ENCODE measurements at regions not wholly inside any gene's neighbourhood (a gene's known extent, or its start where the extent isn't known, plus 50 kb on each side); places are given as distances from the start of the nearest gene placed in this dataset.
A peak's percentile ranks its signal among the peaks of the same experiment; 100 is the strongest.
"Not testable (repeated sequence)": the region's sequence is repeated elsewhere in the genome, so short reads cannot be mapped to it uniquely, and the experiment has no call there.

DNA sequence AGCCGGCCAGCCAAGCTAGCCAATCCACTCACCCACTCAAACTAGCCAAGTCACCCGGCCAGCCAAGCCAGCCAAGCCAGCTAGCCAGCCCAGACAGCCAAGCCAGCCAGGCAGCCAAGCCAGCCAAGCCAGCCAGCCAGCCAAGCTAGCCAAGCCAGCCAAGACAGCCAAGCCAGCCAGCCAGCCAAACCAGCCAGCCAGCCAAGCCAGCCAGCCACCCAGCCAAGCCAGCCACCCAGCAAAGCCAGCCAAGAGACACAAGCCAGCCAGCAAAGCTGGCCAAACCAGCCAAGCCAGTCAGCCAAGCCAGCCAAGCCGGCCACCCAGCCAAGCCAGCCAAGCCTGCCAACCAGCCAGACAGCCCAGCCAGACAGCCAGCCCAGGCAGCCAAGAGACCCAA, 322.2 kb upstream of the PLGLB2 start:
- H3K4me1 ChIP-seq (ENCODE audit: control insufficient read depth, insufficient read depth, low read length); ATAC-seq; H3K27me3 ChIP-seq (ENCODE audit: control insufficient read depth, insufficient read depth); H3K9me3 ChIP-seq (ENCODE audit: control insufficient read depth, low read length); H3K4me3 ChIP-seq (ENCODE audit: low read length); intact Hi-C loops (cut with DNase I); H3K27ac ChIP-seq (ENCODE audit: low read length): not testable (repeated sequence)
- DNase-seq = peak in 1 of 3 donors; percentile 52
- WGBS = 96% methylated on average over 3 of the region's 3 CpGs

DNA sequence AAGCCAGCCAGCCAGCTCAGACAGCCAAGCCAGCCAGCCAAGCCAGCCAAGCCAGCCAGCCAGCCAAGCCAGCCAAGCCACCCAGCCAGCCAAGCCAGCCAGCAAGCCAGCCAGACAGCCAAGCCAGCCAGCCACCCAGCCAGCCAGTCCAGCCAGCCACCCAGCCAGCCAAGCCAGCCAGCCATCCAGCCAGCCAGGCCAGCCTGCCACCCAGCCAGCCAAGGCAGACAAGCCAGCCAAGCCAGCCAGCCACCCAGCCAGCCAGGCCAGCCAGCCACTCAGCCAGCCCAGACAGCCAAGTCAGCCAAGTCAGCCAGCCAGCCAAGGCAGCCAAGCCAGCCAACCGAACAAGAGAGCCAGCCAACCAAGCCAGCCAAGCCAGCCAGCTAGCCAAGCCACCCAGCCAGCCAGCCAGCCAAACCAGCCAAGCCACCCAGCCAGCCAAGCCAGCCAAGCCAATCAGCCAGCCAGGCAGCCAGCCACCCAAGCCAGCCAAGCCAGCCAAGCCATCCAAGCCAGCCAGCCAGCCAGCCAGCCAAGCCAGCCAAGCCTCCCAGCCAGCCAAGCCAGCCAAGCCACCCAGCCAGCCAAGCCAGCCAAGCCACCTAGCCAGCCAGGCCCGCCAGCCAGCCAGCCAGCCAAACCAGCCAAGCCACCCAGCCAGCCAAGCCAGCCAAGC, 319.3 kb upstream of the PLGLB2 start:
- WGBS = 90% methylated on average over 2 of the region's 2 CpGs
- H3K4me3 ChIP-seq (ENCODE audit: low read length); H3K9me3 ChIP-seq (ENCODE audit: control insufficient read depth, low read length); intact Hi-C loops (cut with DNase I); H3K4me1 ChIP-seq (ENCODE audit: control insufficient read depth, insufficient read depth, low read length); H3K27ac ChIP-seq (ENCODE audit: low read length); ATAC-seq; H3K27me3 ChIP-seq (ENCODE audit: control insufficient read depth, insufficient read depth): not testable (repeated sequence)
- DNase-seq = peak in 1 of 3 donors; percentile 58

- 89% methylated on average over 9 of the region's 9 CpGs for WGBS
- H3K4me3 ChIP-seq (ENCODE audit: low read length); H3K4me1 ChIP-seq (ENCODE audit: control insufficient read depth, insufficient read depth, low read length); intact Hi-C loops (cut with DNase I); H3K27ac ChIP-seq (ENCODE audit: low read length); H3K9me3 ChIP-seq (ENCODE audit: control insufficient read depth, low read length); ATAC-seq; H3K27me3 ChIP-seq (ENCODE audit: control insufficient read depth, insufficient read depth): not testable (repeated sequence)
- peak in 1 of 3 donors; percentile 42 for DNase-seq
These were observed 318.5 kb upstream of the PLGLB2 start for GRCh38 chr2:87429206-87429930.

DNA sequence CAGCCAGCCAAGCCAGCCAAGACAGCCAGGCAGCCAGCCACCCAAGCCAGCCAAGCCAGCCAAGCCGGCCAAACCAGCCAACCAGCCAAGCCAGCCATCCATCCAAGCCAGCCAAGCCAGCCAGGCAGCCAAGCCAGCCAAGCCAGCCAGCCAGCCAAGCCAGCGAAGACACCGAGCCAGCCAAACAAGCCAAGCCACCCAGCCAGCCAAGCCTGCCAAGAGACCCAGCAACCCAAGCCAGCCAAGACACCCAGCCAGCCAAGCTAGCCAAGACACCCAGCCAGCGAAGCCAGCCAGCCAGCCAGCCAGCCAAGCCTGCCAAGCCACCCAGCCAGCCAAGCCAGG, 318.0 kb upstream of the PLGLB2 start:
- H3K27ac ChIP-seq (ENCODE audit: low read length); intact Hi-C loops (cut with DNase I); H3K4me1 ChIP-seq (ENCODE audit: control insufficient read depth, insufficient read depth, low read length); H3K27me3 ChIP-seq (ENCODE audit: control insufficient read depth, insufficient read depth); H3K4me3 ChIP-seq (ENCODE audit: low read length); H3K9me3 ChIP-seq (ENCODE audit: control insufficient read depth, low read length); ATAC-seq: not testable (repeated sequence)
- peak in 1 of 3 donors; percentile 18 for DNase-seq
- 100% methylated on average over 3 of the region's 4 CpGs for WGBS

- DNase-seq; ATAC-seq; H3K9me3 ChIP-seq (ENCODE audit: control insufficient read depth, low read length); H3K27me3 ChIP-seq (ENCODE audit: control insufficient read depth, insufficient read depth); H3K27ac ChIP-seq (ENCODE audit: low read length); H3K4me3 ChIP-seq (ENCODE audit: low read length); intact Hi-C loops (cut with DNase I); H3K4me1 ChIP-seq (ENCODE audit: control insufficient read depth, insufficient read depth, low read length): not testable (repeated sequence)
- WGBS = no CpG with 5 or more reads among the region's 2 CpGs
These were observed 316.8 kb upstream of the PLGLB2 start for GRCh38 chr2:87431051-87431450.

DNA sequence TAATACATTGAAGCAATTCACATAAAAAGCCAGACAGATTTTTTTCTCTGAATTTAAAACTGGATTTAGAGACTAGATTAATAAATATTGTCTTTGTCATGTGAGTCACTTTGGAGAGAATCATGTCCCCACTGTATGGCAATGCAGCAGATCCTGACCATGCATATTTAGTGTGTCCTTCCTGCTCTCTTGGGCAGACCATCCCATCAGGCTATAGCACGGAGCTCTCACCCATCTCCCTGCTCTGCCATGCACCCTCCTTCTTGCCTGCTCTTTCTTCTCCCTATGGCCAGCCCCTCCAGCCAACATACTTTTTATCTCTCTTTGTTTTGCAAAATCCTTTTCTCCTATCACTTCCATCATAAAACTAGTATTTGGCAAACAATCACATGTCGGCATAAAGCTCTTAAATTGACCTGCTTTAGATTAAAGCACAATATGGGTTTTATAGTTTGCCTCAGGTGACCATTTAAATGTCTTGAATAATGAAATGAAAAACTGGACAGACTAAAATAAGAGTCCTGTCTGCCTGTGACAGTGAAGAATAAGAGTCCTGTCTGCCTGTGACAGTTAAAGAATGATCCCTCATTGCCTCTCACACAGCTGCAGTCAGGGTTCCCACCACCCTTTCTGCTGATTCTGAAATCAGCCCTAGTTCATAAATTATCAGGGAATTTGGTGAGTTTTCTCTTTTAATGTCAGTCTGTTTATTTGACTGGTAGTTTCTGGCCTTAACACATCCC, 315.0 kb upstream of the PLGLB2 start:
- H3K4me3 ChIP-seq (ENCODE audit: low read length); H3K27me3 ChIP-seq (ENCODE audit: control insufficient read depth, insufficient read depth); H3K9me3 ChIP-seq (ENCODE audit: control insufficient read depth, low read length); H3K27ac ChIP-seq (ENCODE audit: low read length); ATAC-seq; DNase-seq; intact Hi-C loops (cut with DNase I); H3K4me1 ChIP-seq (ENCODE audit: control insufficient read depth, insufficient read depth, low read length): not testable (repeated sequence)
- 76% methylated on average over 1 of the region's 2 CpGs for WGBS

- intact Hi-C loops (cut with DNase I); H3K4me3 ChIP-seq (ENCODE audit: low read length); H3K27ac ChIP-seq (ENCODE audit: low read length); DNase-seq; H3K27me3 ChIP-seq (ENCODE audit: control insufficient read depth, insufficient read depth); H3K4me1 ChIP-seq (ENCODE audit: control insufficient read depth, insufficient read depth, low read length); ATAC-seq; H3K9me3 ChIP-seq (ENCODE audit: control insufficient read depth, low read length): not testable (repeated sequence)
- 94% methylated on average over 3 of the region's 4 CpGs for WGBS
These were observed 311.9 kb upstream of the PLGLB2 start for GRCh38 chr2:87436007-87436406.

GRCh38 chr2:87437701-87438260, 310.1 kb upstream of the PLGLB2 start:
- H3K27me3 ChIP-seq (ENCODE audit: control insufficient read depth, insufficient read depth) = not testable (repeated sequence)
- ATAC-seq = peak in 1 of 2 donors; percentile 45

GRCh38 chr2:87438780-87439454, 309.0 kb upstream of the PLGLB2 start:
- H3K4me3 ChIP-seq (ENCODE audit: low read length); H3K27ac ChIP-seq (ENCODE audit: low read length); ATAC-seq; DNase-seq; intact Hi-C loops (cut with DNase I); H3K9me3 ChIP-seq (ENCODE audit: control insufficient read depth, low read length); H3K4me1 ChIP-seq (ENCODE audit: control insufficient read depth, insufficient read depth, low read length); H3K27me3 ChIP-seq (ENCODE audit: control insufficient read depth, insufficient read depth): not testable (repeated sequence)
- WGBS = 86% methylated on average over 6 of the region's 6 CpGs

More at GRCh38 chr2:87437701-87438260, 310.1 kb upstream of the PLGLB2 start:
- DNase-seq; H3K4me3 ChIP-seq (ENCODE audit: low read length); intact Hi-C loops (cut with DNase I); H3K9me3 ChIP-seq (ENCODE audit: control insufficient read depth, low read length); H3K4me1 ChIP-seq (ENCODE audit: control insufficient read depth, insufficient read depth, low read length); H3K27ac ChIP-seq (ENCODE audit: low read length): not testable (repeated sequence)
- 32% methylated on average over 3 of the region's 4 CpGs for WGBS

DNA sequence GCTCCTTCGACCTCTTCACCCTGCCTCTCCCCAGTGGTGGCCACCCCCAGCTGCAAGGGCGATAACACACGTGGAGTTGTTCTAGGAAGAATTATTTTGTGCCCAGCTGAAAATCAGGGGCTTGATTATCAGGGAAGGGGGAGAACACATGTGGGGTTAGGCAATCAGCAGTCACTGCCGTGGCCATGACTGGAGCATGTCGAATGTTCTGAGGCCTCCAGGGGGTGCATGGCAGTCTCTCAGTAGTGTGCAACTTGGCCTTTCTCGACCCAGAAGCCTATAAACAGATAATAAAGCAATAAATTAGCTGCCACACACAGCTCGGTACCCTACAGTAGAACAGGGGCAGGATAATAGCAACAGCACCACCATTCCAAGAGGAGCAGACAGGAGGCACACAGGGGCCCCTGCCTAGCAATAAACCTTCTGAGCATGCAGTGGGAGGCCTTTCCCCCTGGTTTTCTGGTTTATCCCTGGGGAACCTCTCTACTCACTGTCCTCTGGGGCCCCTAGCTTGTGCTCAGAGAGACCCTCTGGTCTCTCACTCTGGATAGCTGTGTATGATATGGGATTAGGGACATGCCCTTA, 308.2 kb upstream of the PLGLB2 start:
- H3K9me3 ChIP-seq (ENCODE audit: control insufficient read depth, low read length); H3K27me3 ChIP-seq (ENCODE audit: control insufficient read depth, insufficient read depth); DNase-seq; H3K27ac ChIP-seq (ENCODE audit: low read length); intact Hi-C loops (cut with DNase I); H3K4me3 ChIP-seq (ENCODE audit: low read length); H3K4me1 ChIP-seq (ENCODE audit: control insufficient read depth, insufficient read depth, low read length): not testable (repeated sequence)
- 78% methylated on average over 7 of the region's 7 CpGs for WGBS
- peak in 1 of 2 donors; percentile 34 for ATAC-seq
